Thyroid gland (tissue), 4 donors: ENCODE measurements at regions not wholly inside any gene's neighbourhood (a gene's known extent, or its start where the extent isn't known, plus 50 kb on each side); places are given as distances from the start of the nearest gene placed in this dataset.

Experiments
- DNase-seq, 2 donors: peaks; one replicate each; pipeline ENCODE4 v3.0.0-alpha.2; 2019
- H3K27ac ChIP-seq, 3 donors: fragments of 200-600 bp; sonication (generic); 1 replicate in 2 of 3; 2 replicates in 1 of 3; pipeline ENCODE4 v1.5.1; 2016 to 2019; ENCODE audit warnings: mild to moderate bottlenecking in 1 of 3, moderate library complexity in 1 of 3
- H3K27me3 ChIP-seq: fragments of 200-600 bp; sonication (generic); one replicate; pipeline ENCODE4 v1.5.1; 2019
- H3K36me3 ChIP-seq, 2 donors: fragments of 200-600 bp; sonication (generic); one replicate each; pipeline ENCODE4 v1.5.1; 2016 to 2019
- H3K4me1 ChIP-seq, 2 donors: fragments of 200-600 bp; sonication (generic); one replicate each; pipeline ENCODE4 v1.5.1; 2017 to 2019
- H3K4me3 ChIP-seq, 3 donors: fragments of 200-600 bp; sonication (generic); replicated peaks in 1 of 3; 1 replicate in 2 of 3; 2 replicates in 1 of 3; pipeline ENCODE4 v1.5.1; 2016; ENCODE audit warnings: mild to moderate bottlenecking in 1 of 3
- H3K9me3 ChIP-seq: fragments of 200-600 bp; sonication (generic); one replicate; pipeline ENCODE4 v1.5.1; 2017
- CTCF ChIP-seq, 6 experiments: fragments of 200-600 bp in 3 of 6; fragments of 450-650 bp in 3 of 6; sonication (generic) in 3 of 6; IDR thresholded peaks; one replicate each; pipeline ENCODE4 v1.5.1; 2016 to 2019; ENCODE audit warnings: antibody characterized with exemption in 6 of 6, mild to moderate bottlenecking in 2 of 6, inconsistent platforms in 1 of 6, moderate library complexity in 1 of 6
- POLR2A ChIP-seq, 2 donors: fragments of 450-650 bp; IDR thresholded peaks; one replicate each; pipeline ENCODE4 v1.6.1; 2017; ENCODE audit warnings: antibody characterized with exemption in 2 of 2, mild to moderate bottlenecking in 2 of 2, moderate library complexity in 1 of 2
- WGBS, 2 donors: methylation state at CpG; one replicate each; pipeline ENCODE4 v1.1.5; 2017; 5-methylcytosine and 5-hydroxymethylcytosine counted together
- intact Hi-C: fragments of 100-400 bp; cut with DNase I; formaldehyde crosslinking; loops from one replicate; pipeline ENCODE4 v1.15.1; 2023

- DNase-seq = no peak
- Histone ChIP-seq H3K27ac (peak overlapping the region in 1 of 3 donors; percentile 41), H3K9me3 (no peaks in the 10 kb centered on the region), H3K36me3 (peaks cover 17 to 29% of the 10 kb centered on the region in 2 donors), H3K4me1 (no peaks in the 10 kb centered on the region), H3K27me3 (no peaks in the 10 kb centered on the region), H3K4me3 (no peak overlapping the region)
- TF ChIP-seq CTCF (IDR thresholded peaks at IDR 0.05) = no peak
- TF ChIP-seq POLR2A (IDR thresholded peaks at IDR 0.05) = no peak
- 30 to 38% methylated on average over 1 of the region's 1 CpG for WGBS, 2 donors
- intact Hi-C loops = no loop called here
Measured at GRCh38 chr6:25085756-25086155, 150.0 kb upstream of the RIPOR2 start.

DNA sequence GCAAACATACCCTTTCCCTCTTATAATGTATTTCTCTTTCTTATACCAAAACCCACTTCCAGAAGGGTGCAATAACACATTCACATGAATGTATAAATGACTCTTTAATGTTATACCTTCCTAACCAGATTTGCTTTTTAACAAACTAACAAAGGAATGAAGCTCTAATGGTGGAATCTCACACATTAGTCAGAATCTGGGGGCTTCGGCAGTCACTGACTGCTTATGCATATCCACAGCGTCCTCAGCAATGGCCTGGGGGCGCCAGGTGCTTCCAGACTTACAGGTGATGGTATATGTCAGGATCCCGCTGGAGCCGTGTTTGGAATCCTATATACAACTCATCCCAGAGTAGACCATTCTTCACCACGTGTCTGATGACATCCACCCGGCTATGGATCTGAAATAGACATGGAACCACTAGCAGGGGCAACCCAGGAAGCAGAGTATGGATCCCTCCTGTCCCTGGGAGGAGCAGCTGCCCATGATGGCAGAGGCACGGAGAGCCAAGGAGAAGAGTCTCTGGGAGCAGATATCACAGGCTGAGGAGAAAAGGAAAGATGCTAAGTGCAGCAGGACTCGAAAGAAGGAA is 150.8 kb upstream of the RIPOR2 start:
- no peak for DNase-seq
- H3K4me3 ChIP-seq = no peak overlapping the region
- no peaks in the 10 kb centered on the region for H3K9me3 ChIP-seq
- peaks cover 20 to 36% of the 10 kb centered on the region in 2 donors for H3K36me3 ChIP-seq
- intact Hi-C loops = no loop called here
- peak overlapping the region in 2 of 3 donors; percentile 14 to 41 for H3K27ac ChIP-seq
- no peaks in the 10 kb centered on the region for H3K27me3 ChIP-seq
- no peak for TF ChIP-seq CTCF (IDR thresholded peaks at IDR 0.05)
- no peak for TF ChIP-seq POLR2A (IDR thresholded peaks at IDR 0.05)
- H3K4me1 ChIP-seq = no peaks in the 10 kb centered on the region
- WGBS, 2 donors = 84 to 92% methylated on average over 9 of the region's 9 CpGs

DNA sequence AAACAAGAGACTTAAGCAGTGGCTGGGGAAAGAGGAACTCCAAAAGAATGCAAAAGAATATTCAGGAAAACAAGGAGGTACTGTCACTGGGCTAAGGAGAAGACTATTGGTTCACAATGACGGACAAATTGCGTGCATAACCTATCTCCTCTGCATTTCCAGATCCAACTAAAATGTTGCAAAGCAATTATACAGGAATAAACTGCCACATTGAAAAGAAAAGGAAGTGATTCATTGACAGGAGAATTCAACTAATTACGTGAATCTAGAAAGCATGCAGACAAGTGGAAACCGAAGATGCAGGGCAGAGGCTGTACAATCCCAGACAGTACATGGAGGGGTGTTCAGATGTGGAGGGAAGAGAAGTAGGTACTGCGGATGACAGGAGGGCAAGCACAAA is 152.8 kb upstream of the RIPOR2 start:
- 76 to 77% methylated on average over 5 of the region's 5 CpGs for WGBS, 2 donors
- Histone ChIP-seq H3K4me3 (no peak overlapping the region), H3K36me3 (peaks cover 30 to 47% of the 10 kb centered on the region in 2 donors), H3K9me3 (no peaks in the 10 kb centered on the region), H3K4me1 (no peaks in the 10 kb centered on the region), H3K27ac (peak overlapping the region in 1 of 3 donors; percentile 40), H3K27me3 (no peaks in the 10 kb centered on the region)
- DNase-seq = no peak
- intact Hi-C loops = no loop called here
- TF ChIP-seq CTCF (IDR thresholded peaks at IDR 0.05) (no peak), POLR2A (IDR thresholded peaks at IDR 0.05) (no peak)

GRCh38 chr6:25089442-25089841 is 153.7 kb upstream of the RIPOR2 start:
- H3K9me3 ChIP-seq = no peaks in the 10 kb centered on the region
- no peak overlapping the region for H3K4me3 ChIP-seq
- WGBS, 2 donors = 65 to 69% methylated on average over 2 of the region's 2 CpGs
- no peak for TF ChIP-seq CTCF (IDR thresholded peaks at IDR 0.05)
- TF ChIP-seq POLR2A (IDR thresholded peaks at IDR 0.05) = no peak
- no peak overlapping the region for H3K27ac ChIP-seq
- no peaks in the 10 kb centered on the region for H3K27me3 ChIP-seq
- DNase-seq = no peak
- no peaks in the 10 kb centered on the region for H3K4me1 ChIP-seq
- intact Hi-C loops = no loop called here
- peaks cover 28 to 39% of the 10 kb centered on the region in 2 donors for H3K36me3 ChIP-seq

GRCh38 chr6:25094726-25095125 is 159.0 kb upstream of the RIPOR2 start:
- intact Hi-C loops = no loop called here
- Histone ChIP-seq H3K36me3 (peaks cover 33 to 37% of the 10 kb centered on the region in 2 donors), H3K4me1 (no peaks in the 10 kb centered on the region), H3K4me3 (no peak overlapping the region), H3K27ac (no peak overlapping the region), H3K27me3 (no peaks in the 10 kb centered on the region), H3K9me3 (no peaks in the 10 kb centered on the region)
- WGBS, 2 donors = 90 to 91% methylated on average over 4 of the region's 4 CpGs
- DNase-seq = no peak
- no peak for TF ChIP-seq CTCF (IDR thresholded peaks at IDR 0.05)
- TF ChIP-seq POLR2A (IDR thresholded peaks at IDR 0.05) = no peak
